ENCODE measurements at regions not wholly inside any gene's neighbourhood (a gene's known extent, or its start where the extent isn't known, plus 50 kb on each side); places are given as distances from the start of the nearest gene placed in this dataset.

DNA sequence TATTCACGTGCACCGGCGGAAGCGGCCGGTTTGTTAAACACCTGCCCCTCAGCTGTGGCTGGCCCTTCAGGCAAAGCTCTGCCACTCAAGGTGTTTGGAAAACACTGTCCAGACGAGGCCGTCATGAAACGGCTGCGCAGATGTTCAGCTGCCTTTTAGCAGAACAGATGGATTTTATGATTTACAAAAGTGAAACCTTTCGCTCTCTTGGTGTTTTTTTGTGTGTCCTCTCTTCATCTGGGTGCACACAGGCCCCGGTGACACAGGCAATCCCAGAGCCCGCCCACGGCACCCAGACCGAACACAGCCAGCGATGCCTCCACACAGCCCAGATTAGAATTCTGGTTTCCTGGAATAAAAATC lies 397.0 kb downstream of the SMOC2 start:
- TF ChIP-seq CREB1 (IDR thresholded peaks at IDR 0.05; ENCODE audit: low read depth) (no peak), ZBTB7A (IDR thresholded peaks at IDR 0.05; ENCODE audit: low read depth) (no peak), RAD21 (IDR thresholded peaks at IDR 0.05; ENCODE audit: low read depth) (no peak), REST (IDR thresholded peaks at IDR 0.05; ENCODE audit: low read depth) (no peak), FOXM1 (IDR thresholded peaks at IDR 0.05; ENCODE audit: borderline replicate concordance, low read depth) (no peak), TAF1 (IDR thresholded peaks at IDR 0.05; ENCODE audit: low read depth) (no peak), TCF12 (IDR thresholded peaks at IDR 0.05; ENCODE audit: low read depth) (no peak), CEBPB (IDR thresholded peaks at IDR 0.05) (no peak)
- TF ChIP-seq, protein P1, sequence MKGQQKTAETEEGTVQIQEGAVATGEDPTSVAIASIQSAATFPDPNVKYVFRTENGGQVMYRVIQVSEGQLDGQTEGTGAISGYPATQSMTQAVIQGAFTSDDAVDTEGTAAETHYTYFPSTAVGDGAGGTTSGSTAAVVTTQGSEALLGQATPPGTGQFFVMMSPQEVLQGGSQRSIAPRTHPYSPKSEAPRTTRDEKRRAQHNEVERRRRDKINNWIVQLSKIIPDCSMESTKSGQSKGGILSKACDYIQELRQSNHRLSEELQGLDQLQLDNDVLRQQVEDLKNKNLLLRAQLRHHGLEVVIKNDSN (IDR thresholded peaks at IDR 0.05): no peak

GRCh38 chr6:168837254-168838036 lies 396.5 kb downstream of the SMOC2 start:
- TF ChIP-seq, protein P1 (IDR thresholded peaks at IDR 0.05): no peak
- no peak for TF ChIP-seq EP300 (IDR thresholded peaks at IDR 0.05; ENCODE audit: borderline replicate concordance)
- TF ChIP-seq TCF12 (IDR thresholded peaks at IDR 0.05; ENCODE audit: low read depth): no peak
- no peak for TF ChIP-seq NFIC (IDR thresholded peaks at IDR 0.05)
- no peak for TF ChIP-seq EGR1 (IDR thresholded peaks at IDR 0.05)
- no peak for TF ChIP-seq TEAD4 (IDR thresholded peaks at IDR 0.05)
- TF ChIP-seq ZBTB7A (IDR thresholded peaks at IDR 0.05; ENCODE audit: low read depth): no peak

DNA sequence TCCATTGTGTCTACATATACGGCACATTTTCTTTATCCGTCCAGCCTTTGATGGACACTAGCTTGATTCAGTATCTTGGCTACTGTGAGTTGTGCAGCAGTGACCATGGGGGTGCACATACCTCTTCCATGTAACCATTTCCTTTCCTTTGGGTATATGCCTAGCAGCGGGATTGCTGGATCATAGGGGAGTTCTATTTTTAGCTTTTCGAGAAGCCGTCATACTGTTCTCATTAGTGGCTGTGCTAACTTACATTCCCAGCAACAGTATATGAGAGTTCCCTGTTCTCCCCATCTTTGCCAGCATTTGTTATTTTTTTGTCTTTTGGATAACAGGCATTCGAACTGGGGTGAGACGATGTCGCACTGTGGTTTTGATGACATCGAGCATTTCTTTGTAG lies 395.0 kb downstream of the SMOC2 start:
- TF ChIP-seq RAD21 (IDR thresholded peaks at IDR 0.05; ENCODE audit: low read depth) (no peak), TAF1 (IDR thresholded peaks at IDR 0.05; ENCODE audit: low read depth) (no peak), ZBTB7A (IDR thresholded peaks at IDR 0.05; ENCODE audit: low read depth) (no peak), NFIC (IDR thresholded peaks at IDR 0.05) (no peak), FOXM1 (IDR thresholded peaks at IDR 0.05; ENCODE audit: borderline replicate concordance, low read depth) (no peak), REST (IDR thresholded peaks at IDR 0.05; ENCODE audit: low read depth) (no peak), TEAD4 (IDR thresholded peaks at IDR 0.05) (no peak), CREB1 (IDR thresholded peaks at IDR 0.05; ENCODE audit: low read depth) (no peak), YY1 (IDR thresholded peaks at IDR 0.05; ENCODE audit: low read depth) (no peak), CEBPB (IDR thresholded peaks at IDR 0.05) (no peak), TCF12 (IDR thresholded peaks at IDR 0.05; ENCODE audit: low read depth) (no peak), EGR1 (IDR thresholded peaks at IDR 0.05) (no peak)
- TF ChIP-seq, protein P1 (IDR thresholded peaks at IDR 0.05): no peak

DNA sequence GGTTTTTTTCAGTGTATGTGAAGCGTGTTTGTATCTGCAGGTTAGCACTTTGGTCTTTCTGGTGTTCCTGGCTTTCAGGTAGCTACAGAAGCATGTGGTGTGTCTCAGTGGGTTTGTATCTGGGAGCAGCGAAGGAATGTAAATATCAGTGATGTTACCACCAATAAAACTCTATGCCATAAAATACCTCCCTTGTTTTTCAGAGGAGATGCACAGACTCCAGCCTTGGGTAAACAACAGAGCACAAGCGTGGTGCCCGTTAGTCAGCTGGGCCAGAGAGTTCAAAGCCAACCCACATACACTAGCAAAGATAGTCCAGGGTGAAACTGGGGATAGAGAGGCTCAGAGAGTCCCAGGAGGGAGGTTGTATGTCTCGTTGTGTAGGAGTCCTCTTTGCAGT lies 393.8 kb downstream of the SMOC2 start:
- TF ChIP-seq FOXM1 (IDR thresholded peaks at IDR 0.05; ENCODE audit: borderline replicate concordance, low read depth) (no peak), TCF12 (IDR thresholded peaks at IDR 0.05; ENCODE audit: low read depth) (no peak), NFIC (IDR thresholded peaks at IDR 0.05) (no peak), CREB1 (IDR thresholded peaks at IDR 0.05; ENCODE audit: low read depth) (no peak), MAX (IDR thresholded peaks at IDR 0.05) (no peak), TEAD4 (IDR thresholded peaks at IDR 0.05) (no peak), ZBTB7A (IDR thresholded peaks at IDR 0.05; ENCODE audit: low read depth) (no peak), RAD21 (IDR thresholded peaks at IDR 0.05; ENCODE audit: low read depth) (no peak), CEBPB (IDR thresholded peaks at IDR 0.05) (no peak), REST (IDR thresholded peaks at IDR 0.05; ENCODE audit: low read depth) (no peak), YY1 (IDR thresholded peaks at IDR 0.05; ENCODE audit: low read depth) (no peak), EP300 (IDR thresholded peaks at IDR 0.05; ENCODE audit: borderline replicate concordance) (no peak), TAF1 (IDR thresholded peaks at IDR 0.05; ENCODE audit: low read depth) (no peak), EGR1 (IDR thresholded peaks at IDR 0.05) (no peak)
- TF ChIP-seq, protein P1 (IDR thresholded peaks at IDR 0.05): no peak
